GM10266 (cell line): ENCODE measurements at regions not wholly inside any gene's neighbourhood (a gene's known extent, or its start where the extent isn't known, plus 50 kb on each side); places are given as distances from the start of the nearest gene placed in this dataset.

ENCODE experiments used
- DNase-seq: peaks from one replicate; pipeline ENCODE4 v3.0.0; 2012; ENCODE audit errors: extremely low spot score
- CTCF ChIP-seq: IDR thresholded peaks from 2 replicates; pipeline ENCODE4 v1.5.1; 2012; ENCODE audit warnings: mild to moderate bottlenecking, low read depth; ENCODE audit not compliant: control insufficient read depth, insufficient read depth; ENCODE audit errors: missing control alignments

GRCh38 chr13:73903561-73903960 lies 230.6 kb downstream of the KLF12 start:
- no peak for TF ChIP-seq CTCF
- DNase-seq: no peak

GRCh38 chr13:73902847-73903246 lies 231.4 kb downstream of the KLF12 start:
- no peak for TF ChIP-seq CTCF
- no peak for DNase-seq

GRCh38 chr13:73902296-73902695 lies 231.9 kb downstream of the KLF12 start:
- no peak for TF ChIP-seq CTCF
- DNase-seq: no peak

- TF ChIP-seq CTCF: no peak
- DNase-seq: no peak
Observed at GRCh38 chr13:73901324-73902068, 232.7 kb downstream of the KLF12 start.

- no peak for DNase-seq
- TF ChIP-seq CTCF: no peak
Observed at GRCh38 chr13:73900591-73900990, 233.6 kb downstream of the KLF12 start.

- no peak for DNase-seq
- TF ChIP-seq CTCF: no peak
Observed at GRCh38 chr13:73898899-73899298, 235.3 kb downstream of the KLF12 start.

GRCh38 chr13:73898276-73898675 lies 235.9 kb downstream of the KLF12 start:
- TF ChIP-seq CTCF: no peak
- DNase-seq: no peak
